Lower leg skin (tissue), 4 donors: ENCODE measurements at regions not wholly inside any gene's neighbourhood (a gene's known extent, or its start where the extent isn't known, plus 50 kb on each side); places are given as distances from the start of the nearest gene placed in this dataset.

Experiments
- DNase-seq, 2 donors: peaks; one replicate each; pipeline ENCODE4 v3.0.0-alpha.2; 2019; ENCODE audit warnings: low spot score in 2 of 2
- H3K4me3 ChIP-seq: fragments of 200-600 bp; sonication (generic); 2 replicates; pipeline ENCODE4 v1.5.1; 2017; ENCODE audit warnings: mild to moderate bottlenecking, low read depth; ENCODE audit not compliant: poor library complexity, severe bottlenecking
- CTCF ChIP-seq, 3 donors: fragments of 450-650 bp; IDR thresholded peaks; one replicate each; pipeline ENCODE4 v1.5.1; 2016; ENCODE audit warnings: antibody characterized with exemption in 3 of 3, mild to moderate bottlenecking in 3 of 3, moderate library complexity in 2 of 3
- POLR2A ChIP-seq, 2 donors: fragments of 450-650 bp; IDR thresholded peaks; one replicate each; pipeline ENCODE4 v1.6.1; 2016 to 2017; ENCODE audit warnings: antibody characterized with exemption in 2 of 2, mild to moderate bottlenecking in 1 of 2, moderate library complexity in 1 of 2
- WGBS, 2 donors: methylation state at CpG; one replicate each; pipeline ENCODE4 v1.1.5; 2018; 5-methylcytosine and 5-hydroxymethylcytosine counted together
- intact Hi-C: fragments of 100-400 bp; cut with DNase I; formaldehyde crosslinking; loops from one replicate; pipeline ENCODE4 v1.15.0; 2023; ENCODE audit warnings: low total_unique reads

GRCh38 chr4:81651243-81651899 lies 179.7 kb upstream of the RASGEF1B start:
- no peak for TF ChIP-seq CTCF (IDR thresholded peaks at IDR 0.05)
- no peak for TF ChIP-seq POLR2A (IDR thresholded peaks at IDR 0.05)
- no peak overlapping the region for H3K4me3 ChIP-seq
- WGBS, 2 donors, result 54 to 68% methylated on average over 1 of the region's 1 CpG
- intact Hi-C loops, result no loop called here
- no peak for DNase-seq

- TF ChIP-seq POLR2A (IDR thresholded peaks at IDR 0.05) (no peak), CTCF (IDR thresholded peaks at IDR 0.05) (no peak)
- DNase-seq, result no peak
- no peak overlapping the region for H3K4me3 ChIP-seq
- 41 to 47% methylated on average over 3 of the region's 3 CpGs for WGBS, 2 donors
- intact Hi-C loops, result no loop called here
Measured at GRCh38 chr4:81650606-81651242, 179.0 kb upstream of the RASGEF1B start.

GRCh38 chr4:81648576-81649275 lies 177.0 kb upstream of the RASGEF1B start:
- no peak for DNase-seq
- no peak for TF ChIP-seq POLR2A (IDR thresholded peaks at IDR 0.05)
- no peak for TF ChIP-seq CTCF (IDR thresholded peaks at IDR 0.05)
- H3K4me3 ChIP-seq, result no peak overlapping the region
- 60% methylated on average over 4 of the region's 4 CpGs for WGBS, 2 donors
- intact Hi-C loops, result no loop called here

GRCh38 chr4:81647388-81647787 lies 175.7 kb upstream of the RASGEF1B start:
- intact Hi-C loops, result no loop called here
- 91 to 95% methylated on average over 2 of the region's 2 CpGs for WGBS, 2 donors
- TF ChIP-seq CTCF (IDR thresholded peaks at IDR 0.05), result no peak
- TF ChIP-seq POLR2A (IDR thresholded peaks at IDR 0.05), result no peak
- no peak for DNase-seq
- H3K4me3 ChIP-seq, result no peak overlapping the region

GRCh38 chr4:81642543-81642942 lies 170.8 kb upstream of the RASGEF1B start:
- 67 to 73% methylated on average over 3 of the region's 3 CpGs for WGBS, 2 donors
- intact Hi-C loops, result no loop called here
- H3K4me3 ChIP-seq, result no peak overlapping the region
- TF ChIP-seq POLR2A (IDR thresholded peaks at IDR 0.05) (no peak), CTCF (IDR thresholded peaks at IDR 0.05) (no peak)
- no peak for DNase-seq
